ENCODE measurements at regions not wholly inside any gene's neighbourhood (a gene's known extent, or its start where the extent isn't known, plus 50 kb on each side); places are given as distances from the start of the nearest gene placed in this dataset.
A peak's percentile ranks its signal among the peaks of the same experiment; 100 is the strongest.

- no peak overlapping the region for H3K9ac ChIP-seq (replicated peaks in 1 of 4; ENCODE audit: extremely low read depth in 1 of 4, low read depth in 3 of 4, low read length in 3 of 4)
- H3K79me1 ChIP-seq (ENCODE audit: low read depth, low read length): no peaks in the 10 kb centered on the region
- H3K4me1 ChIP-seq (replicated peaks in 1 of 4; ENCODE audit: control insufficient read depth in 3 of 4, insufficient read depth in 4 of 4, low read length in 3 of 4): peaks cover 4 to 9% (median 6%) of the 10 kb centered on the region in 4 experiments
- H3K4me2 ChIP-seq (ENCODE audit: insufficient read depth in 1 of 2, low read depth in 2 of 2, low read length in 2 of 2): no peak overlapping the region
- H4K91ac ChIP-seq (replicated peaks; ENCODE audit: insufficient read length, low read length): peak overlapping the region; percentile 51
- DNase-seq (ENCODE audit: low read depth in 1 of 2, low spot score in 2 of 2): no peak
- H4K20me1 ChIP-seq (replicated peaks in 1 of 2; ENCODE audit: control insufficient read depth in 1 of 2, insufficient read depth in 2 of 2, low read length in 2 of 2): no peaks in the 10 kb centered on the region
- H3K36me3 ChIP-seq (ENCODE audit: control insufficient read depth in 2 of 4, insufficient read depth in 4 of 4, low read length in 3 of 4): no peaks in the 10 kb centered on the region; a peak in 1 of 8 replicates
- no peak overlapping the region for H4K8ac ChIP-seq (ENCODE audit: extremely low read depth, insufficient read depth, low read length)
- H2BK12ac ChIP-seq (ENCODE audit: low read depth, low read length): no peak overlapping the region
- no peak overlapping the region for H3K23ac ChIP-seq (ENCODE audit: insufficient read length)
- no peaks in the 10 kb centered on the region for H3K79me2 ChIP-seq (ENCODE audit: control insufficient read depth in 1 of 2, insufficient read depth in 2 of 2, low read length in 2 of 2)
- 90% methylated on average over 13 of the region's 13 CpGs; no CpG with 5 or more reads in 1 of the 2 experiments for WGBS, 2 experiments (ENCODE audit: extremely low coverage in 1 of 2, insufficient coverage in 1 of 2, insufficient read length in 1 of 2, insufficient replicate concordance in 2 of 2, low coverage in 1 of 2, low lambda C conversion rate in 2 of 2, missing lambda C conversion rate in 1 of 2)
- no peak overlapping the region for H3K18ac ChIP-seq (ENCODE audit: extremely low read depth, low read length)
- H3K4me3 ChIP-seq (ENCODE audit: extremely low read depth in 1 of 4, insufficient read depth in 2 of 4, low read depth in 3 of 4, low read length in 4 of 4): no peak overlapping the region
- TF ChIP-seq CEBPB (IDR thresholded peaks at IDR 0.05; ENCODE audit: low read depth, low read length) (no peak), EZH2 (IDR thresholded peaks at IDR 0.05; ENCODE audit: low read depth, low read length, severe bottlenecking) (no peak), NRF1 (IDR thresholded peaks at IDR 0.05; ENCODE audit: low read depth, low read length) (no peak), KDM1A (IDR thresholded peaks at IDR 0.05; ENCODE audit: borderline replicate concordance, low read length) (no peak), CTCF (IDR thresholded peaks at IDR 0.05; ENCODE audit: control extremely low read depth in 1 of 3, insufficient read depth in 1 of 3, low read depth in 1 of 3, low read length in 3 of 3) (no peak), SIN3A (conservative IDR thresholded peaks at IDR 0.05 in 1 of 2, IDR thresholded peaks at IDR 0.05 in 1 of 2; ENCODE audit: low read depth in 1 of 2, low read length in 2 of 2) (no peak), KDM4A (IDR thresholded peaks at IDR 0.05; ENCODE audit: low read depth, low read length, severe bottlenecking) (no peak), CTBP2 (IDR thresholded peaks at IDR 0.05; ENCODE audit: borderline replicate concordance, insufficient read depth, insufficient read length, low read length) (no peak), SUZ12 (IDR thresholded peaks at IDR 0.05; ENCODE audit: low read length) (no peak)
- H2AK5ac ChIP-seq (ENCODE audit: low read depth, low read length): no peak overlapping the region
- ChIA-PET CTCF (ENCODE audit: partially characterized antibody) (interaction anchor here (1.3 kb wide), 1 partner anchor 257 kb away, joined by 3 read pairs; no protein-coding TSS in a partner anchor), POLR2A (ENCODE audit: partially characterized antibody) (interaction anchor here (0.6 kb wide), 1 partner anchor 32 kb away, joined by 3 read pairs; no protein-coding TSS in a partner anchor)
- H2AFZ ChIP-seq (ENCODE audit: low read length): no peak overlapping the region
- no peak overlapping the region for H2BK5ac ChIP-seq (ENCODE audit: low read depth, low read length)
- no peak overlapping the region for H2BK20ac ChIP-seq (ENCODE audit: low read length)
- no peak overlapping the region for H3K14ac ChIP-seq (ENCODE audit: insufficient read length)
- no peak overlapping the region for H4K5ac ChIP-seq (ENCODE audit: insufficient read length, low read depth, low read length)
- peak overlapping the region; percentile 9; the same call in 1 of the 2 replicates for H2BK15ac ChIP-seq (ENCODE audit: low read length)
- no peak overlapping the region for H2BK120ac ChIP-seq (replicated peaks; ENCODE audit: low read depth, low read length)
- no peaks in the 10 kb centered on the region for H3K23me2 ChIP-seq (ENCODE audit: low read depth, low read length)
- no peak overlapping the region for H3K56ac ChIP-seq (replicated peaks; ENCODE audit: insufficient read length, low read depth, low read length)
- no peak overlapping the region for H3K4ac ChIP-seq (replicated peaks; ENCODE audit: insufficient read length, low read depth, low read length)
- no peak for FAIRE-seq
- no peak overlapping the region for H3K27ac ChIP-seq (ENCODE audit: low read depth, low read length)
- H3K9me3 ChIP-seq (ENCODE audit: insufficient read depth in 2 of 2, low read depth in 1 of 2, low read length in 1 of 2): no peaks in the 10 kb centered on the region
- no peaks in the 10 kb centered on the region for H3K27me3 ChIP-seq (replicated peaks in 1 of 4; ENCODE audit: control insufficient read depth in 3 of 4, extremely low read depth in 1 of 4, insufficient read depth in 3 of 4, low read length in 3 of 4)
Observed at GRCh38 chr4:159506801-159507517, 404.1 kb downstream of the RAPGEF2 start.

All from H1 (cell line).